ENCODE measurements at regions not wholly inside any gene's neighbourhood (a gene's known extent, or its start where the extent isn't known, plus 50 kb on each side); places are given as distances from the start of the nearest gene placed in this dataset.

DNA sequence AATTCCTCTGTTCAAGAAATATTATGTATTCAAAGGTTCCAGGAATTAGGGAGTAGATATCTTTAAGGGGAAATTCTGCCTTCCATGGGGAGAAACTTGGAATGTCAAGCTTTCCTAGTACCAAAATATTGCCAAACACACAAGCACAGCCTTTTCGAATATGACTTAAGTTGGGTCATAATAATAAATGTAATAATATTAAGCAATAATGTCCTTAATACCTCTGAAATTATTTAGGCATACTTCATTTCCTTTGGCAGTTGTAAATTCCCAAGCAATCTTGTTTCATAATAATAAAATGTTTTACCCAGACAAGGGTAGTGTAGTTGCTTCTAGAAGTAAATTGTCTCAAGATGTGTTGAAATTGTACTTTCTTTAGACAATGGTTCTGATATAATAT is 630.3 kb upstream of the CDH18 start:
- no peak for DNase-seq

DNA sequence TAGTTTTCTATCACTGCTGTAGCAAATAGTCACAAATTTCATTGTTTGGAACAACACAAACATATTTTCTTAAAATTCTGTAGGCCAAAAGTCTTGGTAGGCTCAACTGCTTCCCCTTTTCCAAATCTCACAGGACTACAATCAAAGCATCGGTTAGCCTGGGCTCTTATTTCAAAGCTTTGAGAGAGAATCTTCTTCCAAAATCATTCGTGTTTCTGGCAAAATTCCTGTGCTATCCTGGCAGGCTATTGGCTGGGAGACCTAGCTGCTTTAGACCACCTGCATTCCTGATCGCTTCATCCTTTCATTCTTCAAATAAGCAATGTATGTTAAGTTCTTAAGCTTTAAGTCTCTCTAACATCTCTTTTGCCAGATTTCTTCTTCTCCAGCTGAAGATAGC is 629.8 kb upstream of the CDH18 start:
- DNase-seq = no peak

- no peak for DNase-seq
Observed at GRCh38 chr5:20615888-20616563, 628.0 kb upstream of the CDH18 start.

DNA sequence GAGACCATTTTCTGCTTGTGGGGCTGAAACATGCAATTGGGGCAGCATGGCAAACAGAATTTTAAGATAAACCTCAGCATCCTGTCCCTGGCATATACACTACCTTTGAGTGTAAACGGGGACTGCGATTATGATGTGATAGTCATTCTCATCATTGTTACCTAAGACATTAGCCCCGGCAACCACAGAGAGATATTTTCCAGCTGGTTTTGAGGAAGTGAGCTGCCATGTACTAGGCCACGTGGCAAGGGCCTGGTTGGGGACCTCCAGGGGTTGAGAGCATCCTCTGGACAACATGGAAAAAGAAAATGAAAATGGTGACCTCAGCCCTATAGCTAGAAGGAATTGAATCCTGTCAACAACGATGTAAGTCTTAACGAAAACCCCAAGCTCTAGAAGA is 623.6 kb upstream of the CDH18 start:
- no peak for DNase-seq

- DNase-seq = no peak
Observed at GRCh38 chr5:20610681-20611080, 622.7 kb upstream of the CDH18 start.

GRCh38 chr5:20609126-20609525 is 621.1 kb upstream of the CDH18 start:
- no peak for DNase-seq

DNA sequence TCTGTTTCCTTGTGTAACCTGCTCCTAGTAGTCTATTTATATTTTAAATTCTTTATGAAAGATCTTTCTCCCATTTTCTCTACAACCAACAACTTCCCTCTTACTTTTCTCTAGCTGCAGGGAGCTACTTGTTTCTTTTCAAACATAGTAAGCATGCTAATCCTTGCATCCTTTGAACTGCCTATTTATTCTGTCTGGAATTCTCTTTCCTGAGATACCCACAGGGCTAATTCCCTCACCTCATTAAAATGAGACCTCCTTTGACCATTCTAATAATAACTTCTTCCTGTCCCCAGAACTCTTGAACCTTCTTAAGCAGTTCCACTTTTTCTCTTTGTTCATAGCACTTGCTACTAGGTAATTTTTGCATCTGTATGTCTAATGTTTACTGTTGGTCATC is 620.6 kb upstream of the CDH18 start:
- no peak for DNase-seq

DNA sequence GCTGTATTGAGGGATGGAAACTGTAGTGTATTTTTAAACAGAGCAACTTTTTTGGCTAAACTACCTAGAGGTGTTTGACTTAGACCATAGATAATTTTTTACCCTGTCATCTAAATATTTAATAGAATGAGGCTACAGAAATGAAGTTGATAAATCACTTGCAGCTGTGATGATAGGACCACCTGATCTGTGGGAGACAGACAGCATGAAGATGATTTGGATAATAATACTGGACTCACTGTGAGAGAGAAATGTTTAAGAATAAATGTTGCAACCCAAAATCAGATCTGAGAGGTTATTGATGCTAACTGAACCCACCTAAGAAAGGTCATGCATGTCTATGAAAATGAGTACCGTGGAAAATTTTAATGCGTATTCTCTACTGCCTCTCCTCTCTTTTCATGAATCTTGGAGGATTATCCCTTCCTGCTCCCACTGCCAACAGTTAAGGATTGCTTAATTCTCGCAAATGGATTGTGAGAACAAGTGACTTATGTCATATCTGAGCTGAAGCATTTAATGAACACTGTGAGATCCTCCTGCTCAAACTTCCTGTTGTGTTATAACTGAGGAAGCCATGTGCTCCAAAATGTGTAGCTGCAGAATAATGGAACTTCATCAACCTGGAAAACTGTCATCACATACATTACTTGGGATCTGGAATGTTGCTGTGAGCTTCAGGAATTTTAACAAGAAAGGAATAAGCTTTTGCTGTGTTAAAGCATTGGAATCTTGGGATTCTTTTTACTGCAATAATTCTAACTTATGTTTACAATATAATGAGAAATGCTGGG is 617.9 kb upstream of the CDH18 start:
- no peak for DNase-seq

GRCh38 chr5:20604992-20605391 is 617.0 kb upstream of the CDH18 start:
- DNase-seq = no peak

- DNase-seq = no peak
Observed at GRCh38 chr5:20601678-20602100, 613.7 kb upstream of the CDH18 start.

DNA sequence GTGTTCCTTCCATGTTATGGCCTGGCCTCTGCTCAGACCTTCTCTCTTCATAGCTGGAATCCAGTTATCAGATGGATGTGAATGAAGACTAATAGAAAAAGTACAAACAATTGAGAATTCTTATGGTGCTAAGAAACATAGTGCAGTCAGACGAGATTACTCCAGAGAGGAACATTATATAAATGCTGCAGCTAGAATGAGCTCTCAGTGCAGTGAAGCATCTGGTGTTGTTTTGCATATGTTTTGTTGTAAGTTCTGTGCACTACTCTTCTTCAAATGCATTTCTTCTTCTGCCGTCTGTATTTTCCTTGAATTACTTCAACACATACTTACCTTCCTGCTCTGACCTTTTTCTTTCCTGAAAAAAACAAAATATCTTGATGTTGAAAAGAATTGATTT is 602.4 kb upstream of the CDH18 start:
- DNase-seq = no peak

DNA sequence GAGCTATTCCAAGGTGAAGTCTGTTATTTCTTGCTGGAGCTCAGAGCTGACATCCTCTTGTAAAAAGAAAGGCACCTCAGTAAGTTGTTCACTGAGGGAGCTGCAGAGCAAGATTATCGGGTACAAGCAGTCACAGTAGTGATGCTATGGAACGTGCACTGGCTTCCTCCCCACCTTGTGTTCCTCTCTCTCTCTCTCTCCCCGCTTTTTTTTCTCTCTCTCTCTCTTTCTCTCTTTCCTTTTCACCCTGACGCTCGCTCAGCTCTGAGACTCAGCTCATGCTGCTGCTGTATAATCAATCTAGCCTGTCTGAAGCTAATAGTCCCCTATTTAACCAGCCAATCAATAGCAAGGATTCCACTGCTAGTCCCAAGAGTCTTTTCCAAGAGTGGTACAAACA is 587.6 kb upstream of the CDH18 start:
- DNase-seq = no peak

DNA sequence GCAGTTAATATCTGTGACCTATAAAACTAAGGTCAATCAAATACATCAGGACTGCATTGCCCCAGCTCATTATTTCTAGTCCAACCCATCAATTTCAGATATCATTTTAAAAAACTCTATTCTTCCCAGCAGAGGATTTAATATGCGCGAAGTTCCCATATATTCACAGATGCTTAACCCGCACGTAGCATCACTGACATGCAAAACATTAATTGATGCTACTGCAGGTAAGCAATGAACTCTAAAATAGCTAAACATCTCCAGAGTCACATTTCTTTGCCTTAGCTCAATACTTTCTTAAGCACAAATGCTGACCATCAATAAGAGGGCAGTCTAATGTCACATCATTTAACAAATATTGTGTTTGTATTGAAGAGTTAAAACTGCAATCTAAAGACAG is 586.6 kb upstream of the CDH18 start:
- DNase-seq = no peak

GRCh38 chr5:20572614-20573013 is 584.6 kb upstream of the CDH18 start:
- DNase-seq = no peak

DNA sequence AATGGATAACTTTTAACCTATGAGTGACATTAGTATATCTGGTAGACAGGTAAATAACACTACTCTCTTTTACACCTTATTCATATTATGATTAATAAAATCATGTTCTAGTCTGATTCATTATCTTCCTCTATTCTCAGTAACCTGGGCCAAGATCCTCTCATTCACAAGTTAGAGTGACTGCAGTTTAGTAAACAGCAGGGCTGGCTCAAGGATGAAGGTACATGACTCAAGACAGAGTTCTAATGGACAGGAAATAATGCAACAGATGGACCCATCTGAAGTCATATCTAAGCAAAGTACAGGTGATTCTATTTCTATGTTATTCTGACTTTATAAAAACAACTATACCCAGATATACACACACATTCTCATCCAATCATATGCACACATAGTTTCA is 582.5 kb upstream of the CDH18 start:
- DNase-seq = no peak

DNA sequence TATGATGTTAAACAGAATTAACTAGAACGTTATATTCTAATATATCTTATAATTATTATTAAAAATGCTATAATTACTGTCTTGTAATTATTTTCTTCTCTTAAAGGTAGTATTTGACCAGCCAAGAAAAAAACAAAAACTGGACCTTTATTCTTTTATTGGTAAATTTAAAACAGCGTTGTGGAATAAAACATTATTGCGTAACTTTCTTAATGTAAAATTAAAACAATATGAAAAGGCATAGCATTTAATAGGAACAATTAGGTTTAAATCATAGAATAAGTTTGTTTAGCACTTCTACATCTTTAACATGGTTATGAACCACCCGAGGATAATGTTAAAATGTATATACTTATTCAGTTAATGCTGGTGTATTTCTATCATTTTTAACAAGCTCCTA is 574.5 kb upstream of the CDH18 start:
- DNase-seq = no peak

DNA sequence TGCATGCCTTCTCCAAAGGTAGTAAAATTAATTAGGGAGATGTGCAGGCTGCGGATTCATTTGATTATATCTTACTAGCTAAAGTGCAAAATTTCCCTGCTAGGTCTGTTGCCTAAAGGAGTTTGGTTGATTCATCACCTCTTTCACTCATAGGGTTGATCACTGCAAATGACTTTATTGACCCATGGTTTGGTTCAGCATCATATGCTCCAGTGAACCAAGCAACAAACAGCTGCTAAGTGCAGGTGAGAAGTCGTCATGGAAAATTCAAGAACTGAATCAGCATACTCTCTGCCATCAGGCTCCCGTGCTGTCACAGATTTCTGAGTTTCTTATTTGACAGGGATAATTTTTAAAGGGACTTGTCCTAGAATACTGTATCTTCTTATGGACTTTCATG is 571.8 kb upstream of the CDH18 start:
- DNase-seq = no peak

- DNase-seq = no peak
Observed at GRCh38 chr5:20556115-20556763, 568.2 kb upstream of the CDH18 start.

GRCh38 chr5:20555034-20555433 is 567.0 kb upstream of the CDH18 start:
- DNase-seq = no peak

DNA sequence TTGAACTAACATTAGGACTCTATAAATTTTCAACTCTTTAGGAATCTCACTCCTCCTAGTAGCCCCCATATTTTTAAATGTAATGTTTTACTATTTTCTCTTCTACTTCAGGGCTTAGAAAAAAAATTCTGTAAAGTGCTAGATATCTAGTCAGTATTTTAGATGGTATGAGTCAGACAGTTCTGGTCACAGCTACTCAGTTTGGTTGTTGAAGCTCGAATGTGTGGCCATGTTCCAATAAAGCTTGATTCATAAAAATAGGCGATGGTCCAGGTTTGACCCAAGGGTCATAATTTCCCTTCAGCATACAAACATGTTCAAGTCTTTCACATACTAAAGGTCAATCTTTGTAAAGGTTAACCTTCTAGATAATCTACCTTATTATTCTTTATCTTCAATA is 566.0 kb upstream of the CDH18 start:
- DNase-seq = no peak

DNA sequence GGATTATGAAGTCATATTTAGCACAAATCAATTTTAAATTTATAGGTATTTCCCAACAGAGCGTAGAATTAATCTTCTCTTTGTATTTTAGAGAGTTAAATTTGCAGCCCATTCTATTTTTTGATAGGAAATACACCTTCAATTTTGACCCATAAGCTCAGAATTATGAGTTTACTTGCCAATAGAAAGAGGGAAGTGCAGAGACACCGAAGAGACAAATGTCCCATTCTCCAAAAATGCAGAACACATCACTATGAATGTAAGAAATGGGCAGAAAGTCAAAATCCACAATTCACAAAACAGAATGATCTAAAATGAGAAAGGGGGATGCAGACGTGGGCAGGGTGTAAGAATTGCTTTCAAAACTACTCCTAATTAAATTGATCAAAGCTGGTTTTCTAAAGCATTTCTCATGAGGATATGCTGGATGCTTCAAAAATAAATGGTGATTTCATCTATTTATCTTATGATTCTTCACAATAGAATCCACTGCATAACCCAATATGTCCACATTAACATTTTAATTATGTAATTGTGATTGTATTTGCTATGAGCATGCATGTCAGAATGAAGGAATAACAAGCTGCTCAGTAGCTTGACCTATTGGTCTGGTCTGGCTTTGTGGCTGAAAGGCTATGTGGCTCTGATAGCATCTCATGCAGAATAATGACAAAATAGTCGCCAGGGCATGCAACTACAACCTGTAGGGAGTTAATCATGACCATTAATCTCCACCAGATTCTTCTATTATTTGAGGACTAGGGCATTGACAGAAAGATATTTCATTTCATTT is 550.1 kb upstream of the CDH18 start:
- no peak for DNase-seq

DNA sequence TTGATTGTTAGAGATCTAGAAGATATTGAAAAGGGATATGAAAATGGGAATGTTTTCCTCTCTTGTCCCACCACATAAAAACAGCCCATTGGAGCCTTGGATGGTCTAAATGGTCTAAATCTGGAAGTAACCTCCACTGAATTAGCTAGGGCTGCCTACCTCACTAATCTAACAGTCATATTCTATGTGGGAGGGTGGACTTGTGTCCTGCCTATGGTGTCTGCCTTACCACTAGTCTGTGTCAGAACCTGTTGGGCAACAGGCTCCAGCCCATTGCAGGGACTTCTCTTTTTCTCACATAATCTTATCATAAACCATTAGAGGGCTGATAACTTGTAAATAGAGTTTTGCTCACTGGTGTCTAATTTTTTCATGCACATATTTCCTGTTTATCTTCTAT is 548.8 kb upstream of the CDH18 start:
- DNase-seq = no peak

- no peak for DNase-seq
Observed at GRCh38 chr5:20536341-20536740, 548.3 kb upstream of the CDH18 start.
